Esophagus squamous epithelium (tissue), 4 donors: ENCODE measurements at regions not wholly inside any gene's neighbourhood (a gene's known extent, or its start where the extent isn't known, plus 50 kb on each side); places are given as distances from the start of the nearest gene placed in this dataset.

ENCODE experiments used
- CTCF ChIP-seq, 6 experiments: fragments of 450-650 bp in 4 of 6; fragments of 200-600 bp in 2 of 6; sonication (generic) in 2 of 6; IDR thresholded peaks; one replicate each; pipeline ENCODE4 v1.5.1; 2016 to 2019; ENCODE audit warnings: antibody characterized with exemption in 6 of 6, mild to moderate bottlenecking in 4 of 6, moderate library complexity in 4 of 6
- POLR2A ChIP-seq, 4 donors: fragments of 450-650 bp; IDR thresholded peaks; one replicate each; pipeline ENCODE4 v1.6.1; 2017; ENCODE audit warnings: antibody characterized with exemption in 4 of 4, mild to moderate bottlenecking in 4 of 4, moderate library complexity in 3 of 4

DNA sequence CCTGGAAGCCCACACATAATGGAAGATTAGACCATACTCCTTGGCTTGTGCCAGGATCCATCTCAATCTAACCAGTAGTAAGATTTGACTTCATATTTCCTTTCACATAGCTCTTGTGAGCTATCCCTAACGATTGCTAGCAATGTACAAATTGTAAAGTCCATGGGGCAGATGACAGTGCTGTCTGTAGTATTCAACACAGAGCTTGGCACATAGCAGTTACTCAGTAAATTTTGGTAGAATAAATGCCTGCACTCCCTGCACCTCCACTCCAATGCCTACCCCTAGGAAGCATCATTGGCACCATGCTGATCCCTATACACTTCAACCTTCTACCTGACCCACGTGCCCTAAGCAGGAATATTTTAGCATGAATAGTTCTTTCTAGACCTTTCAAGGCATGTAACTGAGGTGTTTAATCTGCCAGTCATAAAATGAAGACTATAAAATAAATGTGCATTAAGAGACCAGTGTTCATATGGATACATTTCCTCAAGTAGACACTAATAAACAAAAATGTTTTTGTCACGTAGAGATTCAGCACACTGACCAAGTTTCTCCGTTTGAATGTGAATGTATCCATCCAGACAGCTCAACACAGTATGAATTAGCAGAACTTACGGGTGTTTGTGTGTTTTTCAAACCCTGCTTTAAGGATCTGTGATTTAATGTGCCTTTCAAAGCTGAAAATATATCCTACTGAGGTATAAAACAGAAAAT, 98.8 kb downstream of the BMP4 start:
- no peak for TF ChIP-seq CTCF (IDR thresholded peaks at IDR 0.05)
- TF ChIP-seq POLR2A (IDR thresholded peaks at IDR 0.05), result no peak
